Endothelial cell of umbilical vein (primary cell): ENCODE measurements at regions not wholly inside any gene's neighbourhood (a gene's known extent, or its start where the extent isn't known, plus 50 kb on each side); places are given as distances from the start of the nearest gene placed in this dataset.

Source experiments
- BruUV-seq: library from RNA; stranded (reverse); fragments of 400-500 nt; replicated peaks from 2 replicates; lab custom pipeline; 2021; lab: Mats Ljungman, UMichigan
- CTCF ChIA-PET: fragments of 300-600, 350-600 bp; sonication (Branson Sonifier 250); formaldehyde crosslinking; loops from one replicate; lab custom pipeline; 2021; ENCODE audit warnings: antibody characterized with exemption, inconsistent platforms; lab: Charles Lee
- POLR2A ChIA-PET: fragments of 300-600, 350-600 bp; sonication (Branson Sonifier 250); formaldehyde crosslinking; loops from one replicate; lab custom pipeline; 2021; ENCODE audit warnings: antibody characterized with exemption, inconsistent platforms; lab: Charles Lee
- DNase-seq: peaks from one replicate; pipeline ENCODE4 v3.0.0-alpha.2; 2011; ENCODE audit warnings: low read depth, low spot score
- FAIRE-seq: peaks from 2 replicates; lab custom pipeline; 2011; peaks lifted over from hg19 to GRCh38; lab: Jason Lieb, UNC
- H2AFZ ChIP-seq: 2 replicates; pipeline ENCODE4 v1.6.0; 2012; ENCODE audit warnings: low read depth, low read length, control low read depth, inconsistent platforms
- H3K27ac ChIP-seq: 2 replicates; pipeline ENCODE4 v1.5.1; 2011; ENCODE audit warnings: low read depth, mild to moderate bottlenecking, control low read depth, low read length, moderate library complexity; ENCODE audit not compliant: insufficient read depth
- H3K27me3 ChIP-seq, 2 experiments: 2 replicates each; pipeline versions ENCODE4 v1.6.0 to v1.6.1; 2011; ENCODE audit warnings: low read length in 2 of 2, mixed read lengths in 1 of 2; ENCODE audit not compliant: control insufficient read depth in 2 of 2, insufficient read depth in 2 of 2
- H3K36me3 ChIP-seq, 2 experiments: 2 replicates in 1 of 2; 3 replicates in 1 of 2; pipeline ENCODE4 v1.5.1; 2011; ENCODE audit warnings: low read length in 2 of 2, mild to moderate bottlenecking in 1 of 2, moderate library complexity in 1 of 2; ENCODE audit not compliant: control insufficient read depth in 2 of 2, insufficient read depth in 2 of 2; ENCODE audit errors: extremely low read depth in 1 of 2
- H3K4me1 ChIP-seq: 3 replicates; pipeline ENCODE4 v1.5.1; 2011; ENCODE audit warnings: mild to moderate bottlenecking, low read length; ENCODE audit not compliant: control insufficient read depth, insufficient read depth; ENCODE audit errors: extremely low read depth
- H3K4me2 ChIP-seq: 2 replicates; pipeline ENCODE4 v1.6.1; 2011; ENCODE audit warnings: low read length, control low read depth, mixed read lengths; ENCODE audit not compliant: insufficient read depth
- H3K4me3 ChIP-seq, 3 experiments: fragments of 200-600 bp in 1 of 3; sonication (generic), shearing (Covaris generic) in 1 of 3; replicated peaks in 1 of 3; 2 replicates each; pipeline ENCODE4 v1.5.1; 2011 to 2016; ENCODE audit warnings: control low read depth in 3 of 3, low read length in 3 of 3, mild to moderate bottlenecking in 2 of 3, inconsistent platforms in 1 of 3, low read depth in 1 of 3, moderate library complexity in 1 of 3; ENCODE audit not compliant: insufficient read depth in 1 of 3
- H3K79me2 ChIP-seq: 2 replicates; pipeline ENCODE4 v1.6.0; 2012; ENCODE audit warnings: low read length, inconsistent platforms; ENCODE audit not compliant: control insufficient read depth, insufficient read depth
- H3K9ac ChIP-seq: replicated peaks from 2 replicates; pipeline ENCODE3; 2011; ENCODE audit warnings: low read length, control low read depth; ENCODE audit not compliant: insufficient read depth; ENCODE audit errors: extremely low read depth
- H3K9me1 ChIP-seq: replicated peaks from 3 replicates; pipeline ENCODE4 v1.6.0; 2011; ENCODE audit warnings: mild to moderate bottlenecking, low read length; ENCODE audit not compliant: control insufficient read depth, insufficient read depth; ENCODE audit errors: extremely low read depth
- H3K9me3 ChIP-seq: replicated peaks from 2 replicates; pipeline ENCODE4 v1.5.1; 2012; ENCODE audit warnings: low read length, inconsistent platforms; ENCODE audit not compliant: control insufficient read depth, insufficient read depth
- H4K20me1 ChIP-seq: replicated peaks from 2 replicates; pipeline ENCODE3; 2011; ENCODE audit warnings: mild to moderate bottlenecking, low read length; ENCODE audit not compliant: control insufficient read depth, insufficient read depth; ENCODE audit errors: extremely low read depth
- EZH2 ChIP-seq: IDR thresholded peaks from 2 replicates; pipeline ENCODE4 v1.6.1; 2012; ENCODE audit warnings: borderline replicate concordance, low read depth, mild to moderate bottlenecking, moderate library complexity, low read length, inconsistent platforms; ENCODE audit not compliant: severe bottlenecking
- FOS ChIP-seq: IDR thresholded peaks from 2 replicates; pipeline ENCODE4 v1.6.1; 2011; ENCODE audit warnings: mild to moderate bottlenecking, low read length, moderate library complexity, borderline replicate concordance; ENCODE audit not compliant: insufficient read depth
- GATA2 ChIP-seq: IDR thresholded peaks from 2 replicates; pipeline ENCODE4 v1.7.0; 2011; ENCODE audit warnings: low read depth, mild to moderate bottlenecking, moderate library complexity, mixed read lengths, low read length; ENCODE audit not compliant: insufficient read length, insufficient read depth
- JUN ChIP-seq: IDR thresholded peaks from 2 replicates; pipeline ENCODE4 v1.6.1; 2011; ENCODE audit warnings: borderline replicate concordance, low read depth; ENCODE audit not compliant: insufficient read length, insufficient read depth
- MYC ChIP-seq: IDR thresholded peaks from one replicate; pipeline ENCODE4 v1.6.1; 2011; ENCODE audit warnings: mild to moderate bottlenecking, low read depth, low read length
- POLR2A ChIP-seq: IDR thresholded peaks from 2 replicates; pipeline ENCODE4 v1.6.1; 2012; ENCODE audit warnings: low read depth, mild to moderate bottlenecking, control low read depth, low read length
- POLR2AphosphoS5 ChIP-seq: IDR thresholded peaks from 2 replicates; pipeline ENCODE4 v1.6.1; 2012; ENCODE audit warnings: low read depth, mild to moderate bottlenecking, control low read depth, low read length, moderate library complexity; ENCODE audit not compliant: insufficient read depth
- dilution Hi-C: fragments of 300-500 bp; cut with MboI; formaldehyde crosslinking; loops from one replicate; pipeline ENCODE4 v1.15.0; 2019; ENCODE audit warnings: low sequenced_read_pairs; ENCODE audit not compliant: extremely low pct_ligation_motif_present
- intact Hi-C: fragments of 100-400 bp; cut with micrococcal nuclease; formaldehyde crosslinking; loops from one replicate; pipeline ENCODE4 v1.10.0; 2022
- TF ChIP-seq, protein P1 (sequence below): IDR thresholded peaks from 2 replicates; pipeline ENCODE4 v1.6.1; 2011; ENCODE audit not compliant: insufficient read depth, insufficient read length
- TF ChIP-seq, protein P2 (sequence below), 2 donors: IDR thresholded peaks; 1 replicate in 1 of 2; 2 replicates in 1 of 2; pipeline ENCODE4 v1.5.1; 2011; ENCODE audit warnings: low read length in 2 of 2, mild to moderate bottlenecking in 2 of 2, moderate library complexity in 2 of 2, control low read depth in 1 of 2, inconsistent platforms in 1 of 2, low read depth in 1 of 2; ENCODE audit not compliant: insufficient read depth in 1 of 2; ENCODE audit errors: extremely low read depth in 1 of 2

DNA sequence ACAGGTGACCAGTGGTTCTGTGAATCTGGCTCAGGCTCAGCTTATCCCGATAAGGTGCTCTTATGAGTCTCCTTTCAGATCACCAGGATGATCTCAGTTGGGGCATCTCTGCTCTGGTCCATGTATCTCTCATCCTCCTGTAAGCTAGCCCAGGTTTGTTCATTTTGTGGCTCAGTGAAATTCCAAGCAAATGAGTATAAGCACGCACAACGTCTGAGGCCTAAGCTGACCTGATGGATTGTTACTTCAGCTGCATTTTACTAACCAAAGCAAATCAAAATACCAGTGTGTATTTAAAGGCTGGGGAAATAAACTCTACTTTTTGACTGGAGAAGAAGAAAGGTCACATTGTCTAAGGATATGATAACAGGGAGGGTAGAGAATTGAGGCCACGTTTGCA lies 551.0 kb upstream of the BTBD3 start:
- H3K4me1 ChIP-seq: no peaks in the 10 kb centered on the region
- TF ChIP-seq POLR2A: no peak
- TF ChIP-seq FOS: no peak
- no peak for TF ChIP-seq POLR2AphosphoS5
- no peak for TF ChIP-seq EZH2
- TF ChIP-seq, protein P1, sequence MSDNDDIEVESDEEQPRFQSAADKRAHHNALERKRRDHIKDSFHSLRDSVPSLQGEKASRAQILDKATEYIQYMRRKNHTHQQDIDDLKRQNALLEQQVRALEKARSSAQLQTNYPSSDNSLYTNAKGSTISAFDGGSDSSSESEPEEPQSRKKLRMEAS: no peak
- no peak for TF ChIP-seq MYC
- no peak for DNase-seq
- no peak for FAIRE-seq
- no peak overlapping the region for H3K4me2 ChIP-seq
- H4K20me1 ChIP-seq: no peaks in the 10 kb centered on the region
- intact Hi-C loops (no loop called here), dilution Hi-C loops (no loop called here)
- no peak overlapping the region for H3K27ac ChIP-seq
- no peaks in the 10 kb centered on the region for H3K36me3 ChIP-seq
- POLR2A ChIA-PET: no interaction called here
- H3K9ac ChIP-seq: no peak overlapping the region
- no peaks in the 10 kb centered on the region for H3K27me3 ChIP-seq
- no peaks in the 10 kb centered on the region for H3K79me2 ChIP-seq
- H2AFZ ChIP-seq: no peak overlapping the region
- no peaks in the 10 kb centered on the region for H3K9me3 ChIP-seq
- no peak overlapping the region for H3K4me3 ChIP-seq
- H3K9me1 ChIP-seq: no peaks in the 10 kb centered on the region
- no TSS peak for BruUV-seq
- CTCF ChIA-PET: no interaction called here

DNA sequence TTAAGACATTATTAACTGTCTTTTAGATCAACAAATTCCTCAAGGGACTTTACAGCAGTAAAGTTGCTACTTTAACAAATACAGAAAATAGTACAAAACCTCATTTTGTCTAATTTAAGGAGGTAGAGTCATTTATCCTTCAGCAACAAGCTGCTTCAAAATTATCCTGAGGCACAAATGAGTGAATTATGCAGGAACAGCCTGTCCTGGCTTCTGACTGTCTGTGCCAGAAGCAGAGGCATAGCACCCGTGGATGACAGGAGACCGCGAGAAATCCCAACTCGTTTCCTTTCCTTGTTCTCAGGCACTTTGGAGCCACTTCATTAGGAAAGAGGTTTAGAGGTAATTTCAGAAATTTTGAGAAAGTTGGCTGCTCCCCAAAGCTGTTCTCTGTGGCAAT lies 549.2 kb upstream of the BTBD3 start:
- Histone ChIP-seq H3K27me3 (no peaks in the 10 kb centered on the region), H3K36me3 (no peaks in the 10 kb centered on the region), H3K4me1 (no peaks in the 10 kb centered on the region), H3K27ac (no peak overlapping the region), H4K20me1 (no peaks in the 10 kb centered on the region), H2AFZ (no peak overlapping the region), H3K9me1 (no peaks in the 10 kb centered on the region), H3K4me3 (no peak overlapping the region), H3K9me3 (no peaks in the 10 kb centered on the region), H3K4me2 (no peak overlapping the region), H3K9ac (no peak overlapping the region), H3K79me2 (no peaks in the 10 kb centered on the region)
- ChIA-PET CTCF (no interaction called here), POLR2A (no interaction called here)
- dilution Hi-C loops (no loop called here), intact Hi-C loops (no loop called here)
- no peak for FAIRE-seq
- TF ChIP-seq, protein P1: no peak
- TF ChIP-seq EZH2 (no peak), GATA2 (no peak), FOS (no peak), POLR2AphosphoS5 (no peak), JUN (no peak), POLR2A (no peak), MYC (no peak)
- TF ChIP-seq, protein P2, sequence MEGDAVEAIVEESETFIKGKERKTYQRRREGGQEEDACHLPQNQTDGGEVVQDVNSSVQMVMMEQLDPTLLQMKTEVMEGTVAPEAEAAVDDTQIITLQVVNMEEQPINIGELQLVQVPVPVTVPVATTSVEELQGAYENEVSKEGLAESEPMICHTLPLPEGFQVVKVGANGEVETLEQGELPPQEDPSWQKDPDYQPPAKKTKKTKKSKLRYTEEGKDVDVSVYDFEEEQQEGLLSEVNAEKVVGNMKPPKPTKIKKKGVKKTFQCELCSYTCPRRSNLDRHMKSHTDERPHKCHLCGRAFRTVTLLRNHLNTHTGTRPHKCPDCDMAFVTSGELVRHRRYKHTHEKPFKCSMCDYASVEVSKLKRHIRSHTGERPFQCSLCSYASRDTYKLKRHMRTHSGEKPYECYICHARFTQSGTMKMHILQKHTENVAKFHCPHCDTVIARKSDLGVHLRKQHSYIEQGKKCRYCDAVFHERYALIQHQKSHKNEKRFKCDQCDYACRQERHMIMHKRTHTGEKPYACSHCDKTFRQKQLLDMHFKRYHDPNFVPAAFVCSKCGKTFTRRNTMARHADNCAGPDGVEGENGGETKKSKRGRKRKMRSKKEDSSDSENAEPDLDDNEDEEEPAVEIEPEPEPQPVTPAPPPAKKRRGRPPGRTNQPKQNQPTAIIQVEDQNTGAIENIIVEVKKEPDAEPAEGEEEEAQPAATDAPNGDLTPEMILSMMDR (IDR thresholded peaks at IDR 0.05; ENCODE audit: extremely low read depth in 1 of 2, insufficient read depth in 1 of 2, low read depth in 1 of 2, low read length in 2 of 2): no peak
- no TSS peak for BruUV-seq
- DNase-seq: no peak
